ENCODE measurements at regions not wholly inside any gene's neighbourhood (a gene's known extent, or its start where the extent isn't known, plus 50 kb on each side); places are given as distances from the start of the nearest gene placed in this dataset.

DNA sequence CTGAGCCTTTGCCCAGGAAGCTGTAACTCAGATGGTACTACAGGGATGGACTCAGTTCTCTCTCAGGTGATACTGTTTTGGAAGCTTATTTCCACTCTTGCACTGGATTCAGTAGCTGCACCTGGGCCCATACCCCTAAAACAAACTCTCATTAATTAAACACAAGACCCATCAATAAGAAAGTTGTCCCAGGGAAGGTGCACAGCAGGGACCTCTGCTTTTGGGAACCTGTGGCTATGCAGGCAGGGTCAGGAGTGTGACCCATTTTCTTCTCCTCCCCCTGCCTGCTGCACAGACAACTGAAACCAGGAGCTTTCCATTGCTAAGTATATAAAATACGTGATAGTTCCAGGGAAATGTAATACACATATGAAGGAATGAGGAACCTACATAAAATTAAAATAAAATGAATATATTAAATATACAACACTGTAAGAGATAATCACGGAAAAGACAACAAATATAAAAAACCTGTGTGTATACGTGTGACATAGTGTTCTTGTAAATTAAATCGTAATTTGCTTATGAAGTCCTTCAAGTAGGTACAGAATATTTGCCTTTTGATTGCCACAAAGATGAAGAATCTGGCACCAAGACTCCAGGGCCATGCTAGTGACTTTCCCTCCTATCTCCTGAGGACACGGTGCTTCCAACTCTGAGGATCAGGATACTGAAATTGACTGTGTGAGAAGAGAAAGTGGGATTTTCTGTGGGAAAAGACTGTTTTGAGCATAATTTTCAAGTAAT, 101.6 kb upstream of the GOLGA6L6 start:
- TF ChIP-seq, protein P1, sequence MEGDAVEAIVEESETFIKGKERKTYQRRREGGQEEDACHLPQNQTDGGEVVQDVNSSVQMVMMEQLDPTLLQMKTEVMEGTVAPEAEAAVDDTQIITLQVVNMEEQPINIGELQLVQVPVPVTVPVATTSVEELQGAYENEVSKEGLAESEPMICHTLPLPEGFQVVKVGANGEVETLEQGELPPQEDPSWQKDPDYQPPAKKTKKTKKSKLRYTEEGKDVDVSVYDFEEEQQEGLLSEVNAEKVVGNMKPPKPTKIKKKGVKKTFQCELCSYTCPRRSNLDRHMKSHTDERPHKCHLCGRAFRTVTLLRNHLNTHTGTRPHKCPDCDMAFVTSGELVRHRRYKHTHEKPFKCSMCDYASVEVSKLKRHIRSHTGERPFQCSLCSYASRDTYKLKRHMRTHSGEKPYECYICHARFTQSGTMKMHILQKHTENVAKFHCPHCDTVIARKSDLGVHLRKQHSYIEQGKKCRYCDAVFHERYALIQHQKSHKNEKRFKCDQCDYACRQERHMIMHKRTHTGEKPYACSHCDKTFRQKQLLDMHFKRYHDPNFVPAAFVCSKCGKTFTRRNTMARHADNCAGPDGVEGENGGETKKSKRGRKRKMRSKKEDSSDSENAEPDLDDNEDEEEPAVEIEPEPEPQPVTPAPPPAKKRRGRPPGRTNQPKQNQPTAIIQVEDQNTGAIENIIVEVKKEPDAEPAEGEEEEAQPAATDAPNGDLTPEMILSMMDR (IDR thresholded peaks at IDR 0.05) = no peak
- TF ChIP-seq ZC3H11A (IDR thresholded peaks at IDR 0.05) (no peak), RAD21 (conservative IDR thresholded peaks at IDR 0.05 in 1 of 2, IDR thresholded peaks at IDR 0.05 in 1 of 2) (no peak), NR3C1 (IDR thresholded peaks at IDR 0.05) (peak; percentile 14; the same call in 1 of the 3 replicates), TP53 (CRISPR knock-in tag; IDR thresholded peaks at IDR 0.05) (no peak), HDAC2 (IDR thresholded peaks at IDR 0.05) (no peak), SMC3 (IDR thresholded peaks at IDR 0.05) (no peak), RFX5 (IDR thresholded peaks at IDR 0.05) (no peak), EP300 (IDR thresholded peaks at IDR 0.05) (no peak), POLR2A (IDR thresholded peaks at IDR 0.05; ENCODE audit: low read length) (no peak)
